HUDEP-2 (cell line): ENCODE measurements at regions not wholly inside any gene's neighbourhood (a gene's known extent, or its start where the extent isn't known, plus 50 kb on each side); places are given as distances from the start of the nearest gene placed in this dataset.
"Not testable (repeated sequence)": the region's sequence is repeated elsewhere in the genome, so short reads cannot be mapped to it uniquely, and the experiment has no call there.

Experiments used
- DNase-seq, 76 experiments: peaks; one replicate each; lab custom pipeline; 2025; ENCODE audit not compliant: unreplicated experiment in 76 of 76; lab: John Stamatoyannopoulos, UW

- no peak for DNase-seq
Observed at GRCh38 chr18:22503803-22504202, 86.1 kb upstream of the CTAGE1 start.

GRCh38 chr18:22504251-22505030 lies 86.7 kb upstream of the CTAGE1 start:
- DNase-seq = no peak

GRCh38 chr18:22505141-22505591 lies 87.5 kb upstream of the CTAGE1 start:
- DNase-seq = no peak

GRCh38 chr18:22507055-22507454 lies 89.3 kb upstream of the CTAGE1 start:
- DNase-seq = no peak

GRCh38 chr18:22509423-22509822 lies 91.7 kb upstream of the CTAGE1 start:
- no peak for DNase-seq

- no peak for DNase-seq
Observed at GRCh38 chr18:22510697-22511096, 93.0 kb upstream of the CTAGE1 start.

- DNase-seq = no peak
Observed at GRCh38 chr18:22513721-22514481, 96.2 kb upstream of the CTAGE1 start.

- no peak for DNase-seq
Observed at GRCh38 chr18:22514655-22515054, 96.9 kb upstream of the CTAGE1 start.

GRCh38 chr18:22515250-22515649 lies 97.5 kb upstream of the CTAGE1 start:
- DNase-seq = no peak

- no peak for DNase-seq
Observed at GRCh38 chr18:22517356-22517755, 99.6 kb upstream of the CTAGE1 start.

GRCh38 chr18:22521026-22521707 lies 103.5 kb upstream of the CTAGE1 start:
- no peak for DNase-seq

- DNase-seq = no peak
Observed at GRCh38 chr18:22523481-22523880, 105.8 kb upstream of the CTAGE1 start.

GRCh38 chr18:22524783-22525182 lies 107.1 kb upstream of the CTAGE1 start:
- no peak for DNase-seq

- DNase-seq = no peak
Observed at GRCh38 chr18:22525313-22525712, 107.6 kb upstream of the CTAGE1 start.

GRCh38 chr18:22525883-22526282 lies 108.2 kb upstream of the CTAGE1 start:
- DNase-seq = no peak

- DNase-seq = no peak
Observed at GRCh38 chr18:22528291-22528690, 110.6 kb upstream of the CTAGE1 start.

GRCh38 chr18:22534706-22535105 lies 117.0 kb upstream of the CTAGE1 start:
- DNase-seq = not testable (repeated sequence)

GRCh38 chr18:22536558-22536957 lies 118.8 kb upstream of the CTAGE1 start:
- no peak for DNase-seq

GRCh38 chr18:22538426-22538825 lies 120.7 kb upstream of the CTAGE1 start:
- DNase-seq = no peak

GRCh38 chr18:22539051-22539765 lies 121.5 kb upstream of the CTAGE1 start:
- DNase-seq = no peak

GRCh38 chr18:22541232-22541631 lies 123.5 kb upstream of the CTAGE1 start:
- no peak for DNase-seq
